ENCODE measurements at regions not wholly inside any gene's neighbourhood (a gene's known extent, or its start where the extent isn't known, plus 50 kb on each side); places are given as distances from the start of the nearest gene placed in this dataset.

DNA sequence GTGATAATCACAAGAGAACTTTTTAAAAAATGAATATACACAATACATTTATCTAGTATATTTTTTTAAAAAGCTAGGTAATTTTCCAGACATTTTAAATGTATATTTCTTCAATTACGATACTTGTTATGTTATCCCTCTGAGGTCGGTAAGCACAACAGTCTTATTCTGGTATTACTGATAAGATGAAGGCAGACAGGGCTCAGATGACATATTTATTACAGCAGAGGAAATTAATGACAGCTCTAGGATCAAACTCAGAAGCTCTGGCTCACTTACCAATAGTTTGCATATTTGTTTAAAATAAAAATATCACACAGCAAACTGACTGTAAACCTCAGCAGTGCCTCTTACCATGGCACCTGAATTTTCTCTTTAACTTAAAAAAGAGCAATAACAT lies 1347.0 kb upstream of the ADGRL2 start:
- no peaks in the 10 kb centered on the region for H3K4me1 ChIP-seq (ENCODE audit: control insufficient read depth in 5 of 5, insufficient read depth in 5 of 5, low read length in 5 of 5)
- TF ChIP-seq, protein P1, sequence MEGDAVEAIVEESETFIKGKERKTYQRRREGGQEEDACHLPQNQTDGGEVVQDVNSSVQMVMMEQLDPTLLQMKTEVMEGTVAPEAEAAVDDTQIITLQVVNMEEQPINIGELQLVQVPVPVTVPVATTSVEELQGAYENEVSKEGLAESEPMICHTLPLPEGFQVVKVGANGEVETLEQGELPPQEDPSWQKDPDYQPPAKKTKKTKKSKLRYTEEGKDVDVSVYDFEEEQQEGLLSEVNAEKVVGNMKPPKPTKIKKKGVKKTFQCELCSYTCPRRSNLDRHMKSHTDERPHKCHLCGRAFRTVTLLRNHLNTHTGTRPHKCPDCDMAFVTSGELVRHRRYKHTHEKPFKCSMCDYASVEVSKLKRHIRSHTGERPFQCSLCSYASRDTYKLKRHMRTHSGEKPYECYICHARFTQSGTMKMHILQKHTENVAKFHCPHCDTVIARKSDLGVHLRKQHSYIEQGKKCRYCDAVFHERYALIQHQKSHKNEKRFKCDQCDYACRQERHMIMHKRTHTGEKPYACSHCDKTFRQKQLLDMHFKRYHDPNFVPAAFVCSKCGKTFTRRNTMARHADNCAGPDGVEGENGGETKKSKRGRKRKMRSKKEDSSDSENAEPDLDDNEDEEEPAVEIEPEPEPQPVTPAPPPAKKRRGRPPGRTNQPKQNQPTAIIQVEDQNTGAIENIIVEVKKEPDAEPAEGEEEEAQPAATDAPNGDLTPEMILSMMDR (IDR thresholded peaks at IDR 0.05; ENCODE audit: control extremely low read depth, extremely low read depth), result no peak
- H3K36me3 ChIP-seq (ENCODE audit: control insufficient read depth in 4 of 4, insufficient read depth in 4 of 4, low read length in 4 of 4), result no peaks in the 10 kb centered on the region
- no peaks in the 10 kb centered on the region for H3K9me3 ChIP-seq (ENCODE audit: control insufficient read depth in 4 of 4, insufficient read depth in 3 of 4, low read length in 3 of 4)
- ATAC-seq (ENCODE audit: insufficient read depth, low FRiP score) (no peak), DNase-seq (no peak)
- no peaks in the 10 kb centered on the region for H3K27me3 ChIP-seq (ENCODE audit: control insufficient read depth in 3 of 3, insufficient read depth in 3 of 3, low read length in 2 of 3)
- no peak overlapping the region for H3K4me3 ChIP-seq
- no peak overlapping the region for H3K27ac ChIP-seq (ENCODE audit: low read depth in 1 of 2, low read length in 1 of 2)
- no peak overlapping the region for H3K9ac ChIP-seq (ENCODE audit: insufficient read depth in 1 of 2, low read length in 2 of 2)
- WGBS, 2 donors, result 38 to 44% methylated on average over 2 of the region's 2 CpGs

DNA sequence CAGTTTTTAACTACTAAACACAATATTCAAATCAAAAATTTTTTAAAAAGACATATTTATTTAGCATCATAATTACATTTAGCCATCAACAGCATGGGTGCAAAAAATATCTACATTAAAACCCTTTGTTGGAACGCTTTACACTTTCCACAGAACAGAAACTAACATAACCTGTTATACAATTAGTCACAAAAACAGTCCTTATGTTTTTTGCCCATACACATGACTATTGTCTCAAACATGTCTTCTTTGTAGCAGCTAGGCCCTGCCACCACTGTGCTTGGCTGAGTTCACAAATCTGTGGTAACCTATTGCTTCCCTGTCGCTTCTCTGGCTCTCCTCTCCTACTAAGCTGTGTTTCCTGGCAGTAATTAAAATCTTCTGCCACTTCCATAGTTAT lies 1350.0 kb upstream of the ADGRL2 start:
- DNase-seq (no peak), ATAC-seq (ENCODE audit: insufficient read depth, low FRiP score) (no peak)

DNA sequence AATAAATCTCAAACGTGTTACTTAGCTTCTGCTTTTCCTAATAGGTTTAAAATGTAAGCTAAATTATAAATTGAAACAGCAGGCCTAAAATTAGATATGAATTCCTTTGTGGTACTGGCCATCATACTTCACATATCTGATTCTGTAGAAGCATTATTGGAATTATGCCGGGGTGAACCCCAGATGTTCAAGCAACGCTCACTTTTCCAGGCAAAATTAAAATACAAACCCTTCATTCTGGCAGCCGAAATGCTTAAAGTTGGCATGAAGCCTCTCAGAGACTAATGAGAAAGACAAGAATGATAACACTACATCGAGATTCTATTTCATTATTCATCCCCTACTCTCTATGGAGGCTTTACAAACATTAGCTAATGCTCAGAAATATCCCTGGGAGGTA lies 1352.7 kb upstream of the ADGRL2 start:
- TF ChIP-seq, protein P1 (IDR thresholded peaks at IDR 0.05; ENCODE audit: control extremely low read depth, extremely low read depth), result no peak
- no peaks in the 10 kb centered on the region for H3K4me1 ChIP-seq (ENCODE audit: control insufficient read depth in 5 of 5, insufficient read depth in 5 of 5, low read length in 5 of 5)
- peaks cover 0 to 2% (median 0%) of the 10 kb centered on the region in 4 donors for H3K9me3 ChIP-seq (ENCODE audit: control insufficient read depth in 4 of 4, insufficient read depth in 3 of 4, low read length in 3 of 4)
- H3K36me3 ChIP-seq (ENCODE audit: control insufficient read depth in 4 of 4, insufficient read depth in 4 of 4, low read length in 4 of 4), result no peaks in the 10 kb centered on the region
- no peak overlapping the region for H3K4me3 ChIP-seq
- H3K27ac ChIP-seq (ENCODE audit: low read depth in 1 of 2, low read length in 1 of 2), result no peak overlapping the region
- WGBS, 2 donors, result 61 to 70% methylated on average over 5 of the region's 5 CpGs
- no peaks in the 10 kb centered on the region for H3K27me3 ChIP-seq (ENCODE audit: control insufficient read depth in 3 of 3, insufficient read depth in 3 of 3, low read length in 2 of 3)
- no peak for ATAC-seq (ENCODE audit: insufficient read depth, low FRiP score)
- H3K9ac ChIP-seq (ENCODE audit: insufficient read depth in 1 of 2, low read length in 2 of 2), result no peak overlapping the region
- DNase-seq, result peak in 2 of 3 donors; percentile 24 to 25

More for the DNA sequence above, 1350.0 kb upstream of the ADGRL2 start:
- Histone ChIP-seq H3K27ac (ENCODE audit: low read depth in 1 of 2, low read length in 1 of 2) (no peak overlapping the region), H3K9me3 (ENCODE audit: control insufficient read depth in 4 of 4, insufficient read depth in 3 of 4, low read length in 3 of 4) (no peaks in the 10 kb centered on the region), H3K36me3 (ENCODE audit: control insufficient read depth in 4 of 4, insufficient read depth in 4 of 4, low read length in 4 of 4) (no peaks in the 10 kb centered on the region), H3K27me3 (ENCODE audit: control insufficient read depth in 3 of 3, insufficient read depth in 3 of 3, low read length in 2 of 3) (no peaks in the 10 kb centered on the region), H3K4me1 (ENCODE audit: control insufficient read depth in 5 of 5, insufficient read depth in 5 of 5, low read length in 5 of 5) (no peaks in the 10 kb centered on the region), H3K4me3 (no peak overlapping the region), H3K9ac (ENCODE audit: insufficient read depth in 1 of 2, low read length in 2 of 2) (no peak overlapping the region)
- WGBS, 2 donors, result 74 to 79% methylated on average over 2 of the region's 2 CpGs
- TF ChIP-seq, protein P1 (IDR thresholded peaks at IDR 0.05; ENCODE audit: control extremely low read depth, extremely low read depth), result no peak

DNA sequence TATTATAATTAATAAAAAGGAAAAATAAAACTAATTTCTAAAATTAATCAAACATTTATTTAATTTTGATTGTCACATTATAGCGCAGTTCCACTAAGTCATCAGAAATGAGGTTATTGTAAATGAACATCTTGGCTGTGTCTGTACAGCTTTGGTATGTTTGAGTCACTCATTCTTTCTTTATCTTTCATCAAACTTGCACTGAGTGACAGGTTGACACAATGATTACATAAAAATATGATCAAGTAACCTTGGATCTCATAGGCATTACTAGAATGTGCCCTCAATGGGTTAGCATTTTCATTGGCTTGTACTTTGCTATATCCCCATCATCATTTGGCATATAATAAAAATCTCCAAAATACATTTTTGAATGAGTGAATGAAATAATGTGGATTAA lies 1353.2 kb upstream of the ADGRL2 start:
- Histone ChIP-seq H3K9me3 (ENCODE audit: control insufficient read depth in 4 of 4, insufficient read depth in 3 of 4, low read length in 3 of 4) (peaks cover 0 to 2% (median 0%) of the 10 kb centered on the region in 4 donors), H3K4me1 (ENCODE audit: control insufficient read depth in 5 of 5, insufficient read depth in 5 of 5, low read length in 5 of 5) (no peaks in the 10 kb centered on the region), H3K9ac (ENCODE audit: insufficient read depth in 1 of 2, low read length in 2 of 2) (no peak overlapping the region), H3K27ac (ENCODE audit: low read depth in 1 of 2, low read length in 1 of 2) (no peak overlapping the region), H3K4me3 (no peak overlapping the region), H3K36me3 (ENCODE audit: control insufficient read depth in 4 of 4, insufficient read depth in 4 of 4, low read length in 4 of 4) (no peaks in the 10 kb centered on the region), H3K27me3 (ENCODE audit: control insufficient read depth in 3 of 3, insufficient read depth in 3 of 3, low read length in 2 of 3) (no peaks in the 10 kb centered on the region)
- 85 to 97% methylated on average over 1 of the region's 1 CpG for WGBS, 2 donors
- DNase-seq, result no peak
- no peak for ATAC-seq (ENCODE audit: insufficient read depth, low FRiP score)
- TF ChIP-seq, protein P1 (IDR thresholded peaks at IDR 0.05; ENCODE audit: control extremely low read depth, extremely low read depth), result no peak

All from lung (tissue), 11 donors.